Right lobe of liver (tissue), 6 donors: ENCODE measurements at regions not wholly inside any gene's neighbourhood (a gene's known extent, or its start where the extent isn't known, plus 50 kb on each side); places are given as distances from the start of the nearest gene placed in this dataset.
"Not testable (repeated sequence)": the region's sequence is repeated elsewhere in the genome, so short reads cannot be mapped to it uniquely, and the experiment has no call there.

Experiments used
- ATAC-seq, 4 donors: fragments of 200-7000 bp; cut with Tn5 transposase; one replicate each; pipeline ENCODE4 v1.9.1; 2020; ENCODE audit warnings: mild to moderate bottlenecking in 4 of 4, moderate library complexity in 4 of 4
- DNase-seq, 3 donors: peaks; one replicate each; pipeline ENCODE4 v3.0.0-alpha.2; 2020
- H3K27ac ChIP-seq, 3 donors: fragments of 200-600 bp; one replicate each; pipeline ENCODE4 v1.8.0; 2022
- H3K27me3 ChIP-seq, 2 donors: fragments of 200-600 bp; one replicate each; pipeline ENCODE4 v1.8.0; 2022
- H3K36me3 ChIP-seq, 4 donors: fragments of 200-600 bp; sonication (generic) in 1 of 4; one replicate each; pipeline versions ENCODE4 v1.5.1 to v1.8.0; 2017 to 2022; ENCODE audit warnings: control low read depth in 1 of 4
- H3K4me1 ChIP-seq, 4 donors: fragments of 200-600 bp; sonication (generic) in 1 of 4; one replicate each; pipeline versions ENCODE4 v1.5.1 to v1.8.0; 2017 to 2022; ENCODE audit warnings: control low read depth in 1 of 4
- H3K4me3 ChIP-seq, 3 donors: fragments of 200-600 bp; one replicate each; pipeline ENCODE4 v1.8.0; 2022
- H3K9me3 ChIP-seq, 4 donors: fragments of 200-600 bp; sonication (generic) in 1 of 4; one replicate each; pipeline versions ENCODE4 v1.5.1 to v1.8.0; 2017 to 2022; ENCODE audit warnings: control low read depth in 1 of 4
- POLR2A ChIP-seq: fragments of 450-650 bp; IDR thresholded peaks from one replicate; pipeline ENCODE4 v1.6.1; 2017; ENCODE audit warnings: antibody characterized with exemption, mild to moderate bottlenecking
- WGBS: methylation state at CpG from one replicate; pipeline ENCODE4 v1.1.6; 2018; ENCODE audit warnings: low coverage, low lambda C conversion rate; ENCODE audit not compliant: insufficient coverage; ENCODE audit errors: missing lambda C conversion rate; 5-methylcytosine and 5-hydroxymethylcytosine counted together
- intact Hi-C, 2 donors: fragments of 100-400 bp; cut with DNase I; formaldehyde crosslinking; loops; one replicate each; pipeline versions ENCODE4 v1.11.2 to v1.14.1; 2022
- TF ChIP-seq, protein P1 (sequence below), 4 donors: fragments of 200-600 bp in 3 of 4; fragments of 450-650 bp in 1 of 4; IDR thresholded peaks; one replicate each; pipeline versions ENCODE4 v1.5.1 to v1.8.0; 2016 to 2022; ENCODE audit warnings: antibody characterized with exemption in 4 of 4, mild to moderate bottlenecking in 2 of 4
- donor health status: DM: no; HTN: yes; CAD: no.
- donor health status: DM: no; HTN: no; CAD: no.
- donor health status: DM: no; HTN: no; CAD: no.
- donor health status: DM: no; HTN: yes; CAD: no.
- donor health status: DM: no; HTN: yes; CAD: no.

DNA sequence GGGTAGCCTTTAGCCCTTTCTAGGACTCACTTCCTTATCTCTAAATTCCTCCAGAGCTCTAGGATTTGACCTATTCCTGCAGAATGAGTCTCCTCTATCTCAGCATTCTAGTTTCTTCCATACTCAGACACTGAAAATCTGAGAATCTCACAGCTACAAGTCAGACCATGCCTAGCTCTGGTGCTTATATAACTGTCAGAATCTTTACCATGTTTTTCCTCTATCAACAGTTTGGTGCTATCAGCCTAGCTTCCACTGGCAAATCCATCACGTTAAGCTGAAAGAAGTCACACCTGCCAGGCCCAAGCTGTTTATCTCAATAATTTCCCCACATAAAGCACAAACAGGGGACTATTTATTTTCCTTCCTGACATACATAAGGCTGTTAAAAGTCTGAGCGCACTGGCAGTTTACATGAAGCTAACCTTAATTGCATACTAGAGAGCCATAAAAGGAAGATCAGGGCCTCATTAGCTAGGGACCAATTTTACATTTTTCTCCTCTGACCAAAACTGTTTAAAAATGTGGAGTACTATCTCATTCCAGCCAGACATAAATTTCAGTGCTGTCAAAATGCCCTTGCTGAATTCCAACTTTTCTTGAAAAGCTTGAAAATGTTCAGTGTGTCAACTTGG lies 270.5 kb downstream of the C12orf75 start:
- intact Hi-C loops, result no loop called here
- no peak for ATAC-seq
- Histone ChIP-seq H3K36me3 (no peaks in the 10 kb centered on the region), H3K4me3 (no peak overlapping the region), H3K27ac (no peak overlapping the region), H3K27me3 (no peaks in the 10 kb centered on the region), H3K4me1 (no peaks in the 10 kb centered on the region), H3K9me3 (no peaks in the 10 kb centered on the region)
- TF ChIP-seq POLR2A, result no peak
- TF ChIP-seq, protein P1, sequence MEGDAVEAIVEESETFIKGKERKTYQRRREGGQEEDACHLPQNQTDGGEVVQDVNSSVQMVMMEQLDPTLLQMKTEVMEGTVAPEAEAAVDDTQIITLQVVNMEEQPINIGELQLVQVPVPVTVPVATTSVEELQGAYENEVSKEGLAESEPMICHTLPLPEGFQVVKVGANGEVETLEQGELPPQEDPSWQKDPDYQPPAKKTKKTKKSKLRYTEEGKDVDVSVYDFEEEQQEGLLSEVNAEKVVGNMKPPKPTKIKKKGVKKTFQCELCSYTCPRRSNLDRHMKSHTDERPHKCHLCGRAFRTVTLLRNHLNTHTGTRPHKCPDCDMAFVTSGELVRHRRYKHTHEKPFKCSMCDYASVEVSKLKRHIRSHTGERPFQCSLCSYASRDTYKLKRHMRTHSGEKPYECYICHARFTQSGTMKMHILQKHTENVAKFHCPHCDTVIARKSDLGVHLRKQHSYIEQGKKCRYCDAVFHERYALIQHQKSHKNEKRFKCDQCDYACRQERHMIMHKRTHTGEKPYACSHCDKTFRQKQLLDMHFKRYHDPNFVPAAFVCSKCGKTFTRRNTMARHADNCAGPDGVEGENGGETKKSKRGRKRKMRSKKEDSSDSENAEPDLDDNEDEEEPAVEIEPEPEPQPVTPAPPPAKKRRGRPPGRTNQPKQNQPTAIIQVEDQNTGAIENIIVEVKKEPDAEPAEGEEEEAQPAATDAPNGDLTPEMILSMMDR (IDR thresholded peaks at IDR 0.05), result no peak
- WGBS, result 72% methylated on average over 2 of the region's 2 CpGs
- DNase-seq, result no peak

DNA sequence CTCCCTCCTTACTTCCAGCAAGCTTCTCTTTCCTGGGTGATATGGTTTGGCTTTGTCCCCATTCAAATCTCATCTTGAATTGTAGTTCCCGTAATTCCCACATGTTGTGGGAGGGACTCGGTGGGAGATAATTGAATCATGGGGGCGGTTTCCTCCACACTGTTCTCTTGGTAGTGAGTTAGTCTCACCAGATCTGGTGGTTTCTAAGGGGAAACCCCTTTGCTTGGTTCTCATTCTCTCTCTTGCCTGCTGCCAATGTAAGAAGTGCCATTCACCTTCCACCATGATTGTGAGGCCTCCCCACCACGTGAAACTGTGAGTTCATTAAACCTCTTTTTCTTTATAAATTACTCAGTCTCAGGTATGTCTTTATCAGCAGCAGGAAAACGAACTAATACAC lies 271.8 kb downstream of the C12orf75 start:
- DNase-seq, H3K27me3 ChIP-seq, H3K27ac ChIP-seq, H3K4me3 ChIP-seq, H3K36me3 ChIP-seq, H3K9me3 ChIP-seq, ATAC-seq, H3K4me1 ChIP-seq, intact Hi-C loops: not testable (repeated sequence)
- WGBS, result 63% methylated on average over 5 of the region's 5 CpGs

DNA sequence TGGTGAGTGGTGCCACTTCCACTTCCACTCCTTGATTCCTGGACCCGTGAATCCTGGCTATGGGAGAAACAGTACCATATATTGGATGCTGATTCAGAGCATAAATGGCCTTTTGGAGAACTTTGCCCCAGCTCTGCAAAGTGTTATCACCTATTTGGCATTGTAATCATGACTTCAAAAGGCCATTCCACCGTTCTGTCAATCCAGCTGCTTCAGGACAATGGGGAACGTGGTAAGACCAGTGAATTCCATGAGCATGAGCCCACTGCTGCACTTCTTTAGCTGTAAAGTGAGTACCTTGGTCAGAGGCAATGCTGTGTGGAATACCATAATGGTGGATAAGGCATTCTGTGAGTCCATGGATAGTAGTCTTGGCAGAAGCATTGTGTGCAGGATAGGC lies 273.8 kb downstream of the C12orf75 start:
- H3K4me1 ChIP-seq, H3K36me3 ChIP-seq, H3K9me3 ChIP-seq, H3K27ac ChIP-seq, H3K4me3 ChIP-seq, ATAC-seq, intact Hi-C loops, H3K27me3 ChIP-seq, DNase-seq: not testable (repeated sequence)
- 64% methylated on average over 3 of the region's 3 CpGs for WGBS

GRCh38 chr12:105606613-105607012 lies 276.1 kb downstream of the C12orf75 start:
- H3K36me3 ChIP-seq, H3K4me1 ChIP-seq, H3K27me3 ChIP-seq, H3K4me3 ChIP-seq, intact Hi-C loops, DNase-seq, ATAC-seq, H3K9me3 ChIP-seq, H3K27ac ChIP-seq: not testable (repeated sequence)
- WGBS, result 82% methylated on average over 1 of the region's 1 CpG

DNA sequence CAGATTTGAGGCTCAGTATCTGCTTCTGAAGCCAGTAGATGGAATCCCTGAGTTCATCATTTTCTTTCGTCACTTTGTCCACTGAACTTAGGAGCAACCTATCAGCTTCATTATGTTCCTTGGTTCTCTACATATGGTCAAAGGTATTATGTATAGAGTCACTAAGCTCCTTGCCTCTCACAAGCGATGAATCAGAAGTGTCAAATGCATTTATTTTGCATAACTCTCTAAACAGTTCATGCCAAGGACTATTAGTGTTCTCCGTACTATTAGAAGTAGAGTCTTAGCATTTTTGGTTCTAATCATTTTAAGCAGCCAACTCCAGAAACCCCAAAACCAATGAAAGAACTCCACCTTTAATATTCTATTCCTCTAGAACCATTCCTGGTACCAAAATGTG lies 278.5 kb downstream of the C12orf75 start:
- ATAC-seq, H3K9me3 ChIP-seq, H3K4me1 ChIP-seq, DNase-seq, H3K4me3 ChIP-seq, H3K27ac ChIP-seq, H3K27me3 ChIP-seq, H3K36me3 ChIP-seq, intact Hi-C loops: not testable (repeated sequence)
- 75% methylated on average over 3 of the region's 3 CpGs for WGBS

DNA sequence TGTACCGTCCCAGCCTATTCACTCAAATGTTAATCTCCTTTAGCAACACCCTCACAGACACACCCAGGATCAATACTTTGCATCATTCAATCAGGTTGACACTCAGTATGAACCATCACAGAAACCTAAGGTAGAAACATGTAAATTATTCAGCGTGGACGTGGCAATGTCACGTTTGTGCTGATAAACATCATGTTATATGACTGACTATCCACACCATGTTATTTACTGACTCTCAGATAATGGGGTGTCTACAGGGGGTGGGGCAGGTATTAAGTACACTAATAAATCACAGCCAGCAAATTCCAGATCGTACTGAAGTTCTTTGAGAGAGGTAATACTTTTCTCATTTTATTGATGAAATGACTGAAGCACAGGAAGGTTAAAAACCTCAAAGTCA lies 280.0 kb downstream of the C12orf75 start:
- TF ChIP-seq, protein P1 (IDR thresholded peaks at IDR 0.05), result no peak
- no peak for TF ChIP-seq POLR2A
- no peak for ATAC-seq
- WGBS, result 71% methylated on average over 4 of the region's 5 CpGs

GRCh38 chr12:105611340-105611739 lies 280.8 kb downstream of the C12orf75 start:
- DNase-seq, result no peak
- H3K36me3 ChIP-seq, result no peaks in the 10 kb centered on the region
- WGBS, result 77% methylated on average over 3 of the region's 3 CpGs
- no peaks in the 10 kb centered on the region for H3K4me1 ChIP-seq
- H3K4me3 ChIP-seq, result no peak overlapping the region
- H3K27ac ChIP-seq, result no peak overlapping the region
- no peak for TF ChIP-seq POLR2A
- H3K9me3 ChIP-seq, result no peaks in the 10 kb centered on the region
- no peaks in the 10 kb centered on the region for H3K27me3 ChIP-seq
- intact Hi-C loops, result no loop called here
- ATAC-seq, result no peak

More for the DNA sequence above, 280.0 kb downstream of the C12orf75 start:
- H3K4me1 ChIP-seq, result no peaks in the 10 kb centered on the region
- no peaks in the 10 kb centered on the region for H3K9me3 ChIP-seq
- H3K27ac ChIP-seq, result no peak overlapping the region
- H3K4me3 ChIP-seq, result no peak overlapping the region
- no peaks in the 10 kb centered on the region for H3K27me3 ChIP-seq
- intact Hi-C loops, result no loop called here
- DNase-seq, result no peak
- no peaks in the 10 kb centered on the region for H3K36me3 ChIP-seq
